ENCODE measurements at regions not wholly inside any gene's neighbourhood (a gene's known extent, or its start where the extent isn't known, plus 50 kb on each side); places are given as distances from the start of the nearest gene placed in this dataset.
"Not testable (repeated sequence)": the region's sequence is repeated elsewhere in the genome, so short reads cannot be mapped to it uniquely, and the experiment has no call there.

DNA sequence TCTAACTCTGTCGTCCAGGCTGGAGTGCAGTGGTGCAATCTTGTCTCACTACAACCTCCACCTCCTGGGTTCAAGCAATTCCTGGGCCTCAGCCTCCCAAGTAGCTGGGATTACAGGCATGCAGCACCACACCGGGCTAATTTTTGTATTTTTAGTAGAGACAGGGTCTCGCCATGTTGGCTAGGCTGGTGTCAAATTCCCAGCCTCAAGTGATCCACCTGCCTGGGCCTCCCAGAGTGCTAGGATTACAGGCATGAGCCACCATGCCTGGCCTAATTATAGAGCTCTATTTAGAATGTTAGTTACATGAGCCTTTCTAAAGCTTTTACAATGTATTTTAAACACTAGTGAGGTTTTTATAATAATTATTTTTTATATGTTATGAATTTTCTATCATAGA is 1346.4 kb downstream of the TECRL start:
- not testable (repeated sequence) for DNase-seq (ENCODE audit: low read depth)

DNA sequence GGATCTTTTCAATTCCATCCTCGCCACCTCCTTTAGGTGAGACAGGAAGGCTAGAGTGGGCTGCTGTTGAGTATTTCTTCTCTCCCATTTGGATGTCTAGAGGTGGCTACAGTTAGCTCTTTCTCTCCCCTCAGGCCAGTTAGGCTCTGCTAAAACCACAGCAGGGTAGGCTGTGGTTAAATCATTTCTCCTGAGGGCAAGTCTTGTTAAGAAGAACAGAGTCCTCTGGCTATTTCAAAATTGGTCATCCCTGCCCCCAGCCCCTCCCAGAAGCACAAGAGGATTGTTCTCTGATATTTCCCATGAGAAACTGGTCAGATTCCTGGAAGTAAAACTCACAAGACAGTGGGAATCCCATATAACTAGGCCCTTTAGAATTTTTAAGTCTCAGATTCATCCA is 1359.5 kb downstream of the TECRL start:
- peak; percentile 31 for DNase-seq (ENCODE audit: low read depth)

DNA sequence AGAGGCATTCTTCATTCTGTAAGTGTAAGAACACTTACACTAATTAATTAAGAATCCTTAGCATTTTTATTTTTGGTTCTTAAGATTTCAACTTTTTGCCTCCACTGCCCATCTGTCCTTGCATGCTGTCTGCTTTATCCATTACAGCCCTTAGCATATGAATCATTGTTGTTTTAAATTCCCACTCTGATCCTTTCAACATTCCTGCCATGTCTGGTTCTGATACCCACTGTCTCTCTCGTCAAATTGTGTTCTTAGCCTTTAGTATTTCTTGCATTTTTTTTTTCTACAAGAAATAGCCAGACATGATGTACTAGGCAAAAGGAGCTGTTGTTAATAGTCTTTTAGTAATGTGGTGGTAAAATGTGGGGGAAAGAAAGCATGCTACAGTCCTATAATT is 1360.0 kb downstream of the TECRL start:
- DNase-seq (ENCODE audit: low read depth), result peak; percentile 1

DNA sequence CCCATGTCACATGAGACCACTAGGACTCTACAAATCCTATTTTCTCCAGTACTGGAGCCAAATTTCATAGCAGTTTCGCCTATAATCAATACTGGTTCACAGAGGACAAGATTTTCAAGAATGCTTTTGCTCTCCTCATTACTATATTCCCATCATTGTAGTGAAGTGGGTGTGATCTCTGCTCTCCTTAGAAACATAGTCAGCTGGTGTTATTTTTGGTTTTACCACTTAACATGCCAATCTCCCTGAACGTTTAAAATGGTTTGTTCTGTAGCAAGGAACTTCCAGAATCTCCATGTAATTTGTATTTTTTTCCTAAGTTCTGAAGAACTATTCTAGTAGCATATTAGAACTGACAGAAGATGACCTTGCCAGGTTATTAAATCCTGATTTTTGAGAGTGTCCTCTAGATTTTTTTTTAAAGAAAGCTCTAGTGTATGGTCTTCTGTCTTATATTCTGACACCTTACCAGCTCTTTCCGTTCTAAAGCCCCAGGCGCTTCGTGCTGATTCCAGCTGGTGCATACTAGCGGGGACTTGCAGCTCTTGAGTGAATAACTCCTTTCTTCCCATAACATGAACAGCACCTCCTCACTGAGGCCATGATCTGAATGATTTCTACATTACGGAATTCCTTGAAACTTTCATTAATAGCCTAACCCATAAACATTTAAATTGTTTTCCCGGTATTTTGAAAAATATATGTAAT is 1372.9 kb downstream of the TECRL start:
- peak; percentile 4 for DNase-seq (ENCODE audit: low read depth)

DNA sequence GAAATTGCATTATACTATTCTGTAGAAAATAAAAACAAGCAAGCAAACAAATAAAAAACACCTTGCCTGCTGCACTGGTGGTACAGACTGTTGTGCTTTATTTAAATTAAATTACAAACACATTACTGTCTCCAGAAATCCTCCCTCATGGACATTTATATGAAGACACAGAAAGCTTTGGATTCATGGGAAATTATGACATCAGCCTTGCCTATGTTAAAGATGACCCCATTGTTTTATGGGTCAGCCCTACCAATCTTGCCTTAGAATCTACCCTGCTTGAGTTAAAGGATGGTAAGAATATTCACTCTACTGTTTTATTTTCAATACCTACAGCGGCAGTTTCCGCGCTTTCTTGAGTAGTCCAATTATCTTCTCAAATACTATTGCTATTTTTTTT is 1379.9 kb downstream of the TECRL start:
- no peak for DNase-seq (ENCODE audit: low read depth)

DNA sequence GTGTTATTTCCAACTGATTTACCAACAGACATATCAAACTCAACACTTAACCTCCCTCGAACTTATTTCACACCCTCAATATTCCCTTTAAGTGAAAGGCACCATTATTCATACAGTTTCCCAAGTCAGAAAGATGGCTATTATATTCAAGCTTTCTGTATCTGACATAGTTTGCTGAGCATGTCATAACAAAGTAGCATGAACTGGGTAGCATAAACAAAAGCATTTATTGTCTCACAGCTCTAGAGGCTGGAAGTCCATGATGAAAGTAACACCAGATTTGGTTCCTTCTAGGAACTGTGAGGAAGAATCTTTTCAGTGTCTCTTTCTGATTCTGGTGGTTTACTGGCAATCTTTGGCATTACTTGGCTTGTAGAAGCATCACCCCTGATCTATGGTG is 1388.6 kb downstream of the TECRL start:
- DNase-seq (ENCODE audit: low read depth), result no peak

DNA sequence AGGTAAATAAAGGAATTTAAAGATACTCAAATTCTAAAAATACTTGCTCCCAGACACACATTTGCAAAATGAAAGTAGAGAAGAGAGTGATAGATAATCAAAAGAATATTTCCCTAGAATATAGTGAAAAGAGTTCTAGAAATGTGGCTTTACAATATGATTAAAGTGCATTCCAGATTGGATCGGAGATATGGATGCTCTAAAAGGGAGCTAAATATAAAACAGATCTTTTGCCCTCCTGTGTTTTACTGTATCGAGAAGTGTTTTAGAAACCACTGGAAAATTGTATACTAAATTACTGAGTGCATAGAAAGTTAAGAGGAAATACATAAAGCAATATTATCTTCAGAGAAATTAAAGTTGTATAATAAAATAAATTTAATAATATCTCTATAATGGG is 1392.0 kb downstream of the TECRL start:
- DNase-seq (ENCODE audit: low read depth), result no peak

DNA sequence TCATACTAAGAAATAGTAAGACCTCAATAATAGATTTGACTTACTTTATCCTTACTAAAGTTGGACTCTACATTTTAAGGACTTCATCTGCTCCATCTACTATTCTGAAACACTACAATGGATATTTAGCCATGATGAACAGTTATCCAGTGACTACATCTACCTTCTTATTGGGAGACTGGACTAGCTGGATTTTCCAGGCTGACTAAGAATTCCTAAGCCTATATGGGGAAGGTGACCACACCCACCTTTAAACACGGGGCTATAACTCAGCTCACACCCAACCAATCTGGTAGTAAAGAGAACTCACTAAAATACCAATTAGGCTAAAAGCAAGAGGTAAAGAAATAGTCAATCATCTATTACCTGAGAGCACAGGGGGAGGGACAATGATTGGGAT is 1438.4 kb downstream of the TECRL start:
- DNase-seq (ENCODE audit: low read depth), result no peak

DNA sequence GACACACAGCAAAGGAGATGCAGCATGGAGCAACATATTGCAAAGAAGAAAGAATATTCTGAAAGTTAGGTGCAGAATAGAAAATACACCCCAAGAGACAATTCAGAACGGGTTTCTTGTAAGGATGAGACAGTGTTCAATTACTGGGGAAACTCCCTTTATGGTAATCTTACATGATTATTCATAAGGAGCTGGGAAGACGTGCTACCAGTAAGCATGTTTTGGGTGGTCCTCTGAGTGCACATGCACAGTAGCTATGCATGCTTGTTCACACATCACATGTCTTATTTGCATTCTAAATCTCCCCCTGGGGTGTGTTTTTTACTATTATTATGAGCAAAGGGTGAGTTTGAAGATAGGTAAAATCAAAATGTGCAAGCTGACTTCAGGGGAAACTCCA is 1448.8 kb downstream of the TECRL start:
- DNase-seq (ENCODE audit: low read depth), result no peak

DNA sequence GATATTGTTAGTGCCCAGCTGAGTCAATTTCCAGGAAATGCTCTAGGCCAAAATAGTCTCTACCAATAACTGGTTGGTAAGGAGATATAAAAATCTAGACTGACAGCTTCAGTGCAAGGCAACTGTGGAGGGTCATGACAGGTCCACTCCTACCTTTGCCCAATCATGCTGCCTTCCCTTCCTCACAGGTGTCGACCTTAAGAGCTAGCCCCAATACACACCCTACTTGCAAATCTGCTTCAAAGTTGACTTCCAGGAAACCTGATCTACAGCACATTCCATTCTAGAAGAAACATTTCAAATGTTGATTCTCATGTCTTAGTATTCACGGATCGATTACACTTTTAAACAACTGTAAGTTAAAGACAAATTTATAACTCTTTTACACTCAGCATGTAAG is 1455.5 kb downstream of the TECRL start:
- DNase-seq (ENCODE audit: low read depth), result no peak

DNA sequence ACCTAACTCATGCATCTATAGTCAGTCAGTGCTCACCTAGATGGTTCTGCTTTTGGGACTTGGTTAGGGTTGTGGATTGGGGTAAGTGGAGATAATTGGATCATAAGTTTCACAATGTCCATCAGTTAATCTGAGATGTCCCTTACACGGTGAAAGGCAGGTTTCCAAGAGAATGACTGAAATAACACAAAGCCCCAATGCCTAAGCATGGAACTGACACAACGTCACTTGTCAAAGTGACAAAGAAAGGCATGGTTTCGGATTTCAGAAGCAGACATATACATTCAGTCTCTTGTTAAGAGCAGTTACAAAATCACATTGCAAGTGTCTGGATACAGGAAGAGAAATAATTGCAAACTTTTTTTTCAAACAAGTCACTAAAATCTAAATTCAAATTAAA is 1456.9 kb downstream of the TECRL start:
- DNase-seq (ENCODE audit: low read depth), result no peak

DNA sequence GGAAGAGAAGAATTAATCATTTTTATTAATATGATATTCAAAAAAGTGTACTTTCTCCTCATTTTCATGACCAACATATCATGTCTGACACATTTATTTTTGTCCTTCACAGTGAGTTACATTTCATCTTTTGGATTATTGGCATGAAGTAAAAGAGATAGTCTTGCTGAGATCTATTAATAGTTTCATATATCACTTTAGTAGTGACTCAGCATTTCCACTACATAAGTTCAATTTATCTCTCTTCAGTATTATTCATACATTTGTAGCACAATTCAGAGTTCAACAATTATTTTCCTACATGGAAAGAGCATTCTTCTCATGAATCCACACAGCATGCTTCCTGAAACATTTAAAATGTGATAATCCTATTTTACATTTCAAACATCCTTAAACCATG is 1461.1 kb downstream of the TECRL start:
- peak; percentile 22 for DNase-seq (ENCODE audit: low read depth)

DNA sequence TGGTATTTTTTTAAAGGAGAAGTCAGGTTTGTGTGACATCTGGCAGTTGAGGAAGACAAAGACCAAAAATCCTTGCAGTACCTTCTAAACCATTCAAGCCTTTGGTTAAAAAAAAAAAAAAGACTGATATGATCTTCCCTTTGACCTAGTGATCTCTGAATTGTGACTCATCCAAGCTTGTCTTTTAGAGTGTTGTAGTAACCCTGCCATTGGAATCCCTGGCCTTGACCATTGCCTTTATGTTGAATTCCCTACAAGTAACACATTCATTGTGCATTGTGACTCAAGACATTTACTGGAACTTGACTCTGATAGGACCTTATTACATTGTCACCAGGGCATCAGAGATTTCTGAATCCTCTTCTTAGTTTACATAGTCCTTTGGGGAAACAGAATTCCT is 1469.0 kb downstream of the TECRL start:
- peak; percentile 2 for DNase-seq (ENCODE audit: low read depth)

DNA sequence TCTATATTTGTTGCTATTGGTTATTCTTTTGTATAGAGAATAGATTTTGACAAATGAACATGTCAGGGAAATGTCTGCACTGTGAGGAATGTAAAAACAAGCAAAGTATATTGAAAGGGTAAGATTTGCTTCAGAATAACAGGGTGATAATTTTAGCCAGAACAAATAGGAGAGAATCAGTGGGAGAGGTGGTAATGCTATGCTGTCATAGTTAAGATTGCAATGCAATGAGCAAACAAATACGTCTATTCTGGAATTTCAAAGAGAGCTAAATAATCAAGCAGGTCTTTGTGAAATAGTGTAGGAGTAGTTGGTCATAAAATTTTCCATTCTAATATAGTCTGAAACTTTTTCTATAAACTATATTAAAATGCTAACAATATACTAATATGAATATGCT is 1478.4 kb downstream of the TECRL start:
- DNase-seq (ENCODE audit: low read depth), result no peak

DNA sequence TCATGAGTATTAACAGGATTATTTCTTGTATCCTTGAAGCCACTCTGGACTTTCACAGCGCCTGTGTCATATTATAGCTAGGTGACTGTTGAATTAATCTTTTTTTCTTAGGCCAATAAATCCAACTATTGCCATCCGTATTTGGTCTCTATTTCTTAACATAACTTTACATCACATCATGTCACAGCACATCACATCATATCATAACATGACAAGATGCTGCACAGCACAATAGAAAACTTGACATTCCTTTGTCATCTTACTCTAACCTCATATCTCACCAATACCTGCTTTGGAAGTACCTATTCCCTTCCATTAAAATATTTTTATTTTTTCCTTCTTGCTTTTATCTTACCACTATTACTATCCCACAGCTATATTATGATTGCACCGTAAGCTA is 1480.8 kb downstream of the TECRL start:
- no peak for DNase-seq (ENCODE audit: low read depth)

DNA sequence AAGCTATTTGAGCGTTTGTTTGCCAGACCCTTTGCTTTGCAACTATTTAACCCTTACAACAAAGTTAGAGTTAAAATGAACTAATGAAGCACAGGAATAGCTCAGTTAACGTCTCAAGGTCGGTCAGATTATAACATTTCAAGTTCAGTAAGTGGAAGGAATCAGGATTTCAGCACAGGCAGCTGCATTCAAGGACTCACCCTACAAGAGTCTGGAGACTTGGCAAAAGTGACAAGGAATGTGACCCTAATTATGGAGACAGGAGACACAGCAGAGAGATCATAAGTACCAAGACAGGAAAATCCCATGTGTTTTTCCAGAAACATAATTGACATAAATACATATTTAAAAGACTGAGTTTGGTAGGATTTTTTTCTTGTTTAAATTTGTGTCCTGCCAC is 1481.7 kb downstream of the TECRL start:
- DNase-seq (ENCODE audit: low read depth), result no peak

DNA sequence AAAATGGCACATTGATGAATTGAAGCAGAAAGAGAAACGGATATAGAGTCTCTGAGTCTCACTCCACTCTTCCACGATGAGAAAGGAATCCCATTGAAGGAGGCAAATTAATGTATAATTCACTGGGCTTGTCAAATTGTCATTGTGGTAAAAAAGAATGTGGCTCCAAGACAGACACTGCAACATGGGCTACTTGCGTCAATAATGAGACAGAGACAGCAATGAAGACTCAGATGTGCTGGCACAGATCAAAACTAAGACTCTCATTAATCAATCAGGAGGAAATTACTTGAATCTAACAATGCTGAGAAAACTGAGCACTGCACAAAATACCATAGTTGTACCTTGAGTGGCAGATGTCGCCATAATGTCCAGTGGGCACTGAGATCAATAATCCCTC is 1485.5 kb downstream of the TECRL start:
- DNase-seq (ENCODE audit: low read depth), result no peak

DNA sequence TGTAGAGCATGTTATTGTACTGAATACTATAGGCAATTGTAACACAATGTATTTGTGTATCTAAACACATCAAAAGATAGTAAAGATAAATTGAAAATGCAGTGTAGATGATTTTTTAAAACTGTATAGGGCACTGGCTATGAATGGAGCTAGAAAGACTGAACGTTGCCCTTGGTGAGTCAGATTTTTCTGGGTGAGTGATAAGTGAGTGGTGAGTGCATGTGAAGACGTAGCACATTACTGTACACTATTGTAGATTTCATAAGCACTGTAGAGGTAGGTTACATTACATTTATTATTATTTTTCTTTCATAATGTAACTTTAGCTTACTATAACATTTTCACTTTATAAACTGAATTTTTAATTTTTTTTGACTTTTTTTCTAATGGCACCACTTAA is 1491.6 kb downstream of the TECRL start:
- DNase-seq (ENCODE audit: low read depth), result peak; percentile 37

DNA sequence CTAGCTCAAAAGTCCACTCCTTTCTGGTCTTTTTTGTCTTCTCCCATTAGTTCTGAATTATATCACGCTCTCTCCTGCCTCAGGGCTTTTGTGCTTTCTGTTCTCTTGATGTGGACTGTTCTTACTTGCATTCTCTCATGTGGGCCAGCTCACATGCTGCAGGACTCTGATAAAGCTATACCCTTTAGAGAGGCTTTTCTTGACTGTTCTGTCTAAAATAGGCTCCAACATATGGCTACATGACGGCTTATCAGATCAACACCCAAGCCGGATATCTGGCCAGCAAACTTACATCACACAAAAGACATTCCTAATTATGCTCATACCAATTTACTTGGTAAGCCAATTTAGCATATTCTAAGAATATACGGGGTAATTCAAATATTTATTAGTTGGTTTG is 1494.5 kb downstream of the TECRL start:
- DNase-seq (ENCODE audit: low read depth), result peak; percentile 2

DNA sequence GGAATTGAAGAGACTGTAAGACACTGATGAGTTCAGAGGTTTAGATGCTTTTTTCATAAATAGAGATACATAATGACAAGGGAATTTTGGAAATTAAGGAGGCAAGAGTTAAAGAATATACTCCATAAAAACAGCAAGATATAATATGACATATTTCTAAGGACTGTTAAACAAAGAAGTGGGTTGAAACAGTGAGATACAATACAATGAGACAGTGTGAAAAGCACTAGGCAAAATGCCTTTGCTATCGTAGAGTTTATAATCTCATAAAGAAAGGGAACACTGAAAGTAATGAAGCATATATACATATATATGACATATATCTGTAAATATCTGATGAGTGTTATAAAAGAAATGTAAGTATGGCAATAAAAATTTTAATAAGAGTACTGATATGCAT is 1496.2 kb downstream of the TECRL start:
- DNase-seq (ENCODE audit: low read depth), result no peak

DNA sequence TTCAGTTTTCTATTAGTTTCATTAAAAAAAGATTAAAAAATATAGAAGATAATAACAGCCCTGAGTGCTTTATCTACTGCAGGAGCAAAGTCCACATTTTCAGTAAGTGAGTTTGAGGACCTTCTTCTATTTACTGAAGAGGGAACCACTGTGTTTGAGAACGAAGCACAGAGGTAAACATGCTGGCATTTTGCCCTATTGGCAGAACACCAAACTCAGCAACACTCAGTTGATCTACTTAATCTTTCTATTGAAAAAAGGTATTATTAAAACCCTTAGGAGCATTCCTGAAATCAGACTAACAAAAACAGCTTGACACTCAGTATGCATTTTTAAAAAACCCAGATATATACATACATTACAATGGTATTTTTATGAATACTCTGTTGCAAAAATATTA is 1496.7 kb downstream of the TECRL start:
- peak; percentile 4 for DNase-seq (ENCODE audit: low read depth)

DNA sequence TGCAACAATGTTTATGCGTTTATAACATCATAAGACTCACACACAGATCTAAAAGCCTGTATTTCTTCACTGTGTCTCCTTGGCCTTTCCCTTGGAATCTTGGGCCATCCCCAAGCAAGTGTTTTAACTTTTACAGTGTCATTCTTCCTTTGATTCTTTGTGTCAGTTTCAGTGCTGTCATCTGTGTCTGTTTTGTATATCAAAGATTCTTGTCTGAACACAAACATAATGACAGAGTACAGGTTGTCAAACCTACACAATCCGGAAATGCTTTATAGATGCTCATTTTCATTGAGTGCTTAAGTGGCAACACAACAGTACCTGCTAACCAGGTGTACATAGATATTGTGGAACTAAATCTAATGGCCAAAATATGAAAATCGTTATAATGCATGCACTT is 1500.0 kb downstream of the TECRL start:
- DNase-seq (ENCODE audit: low read depth), result no peak

DNA sequence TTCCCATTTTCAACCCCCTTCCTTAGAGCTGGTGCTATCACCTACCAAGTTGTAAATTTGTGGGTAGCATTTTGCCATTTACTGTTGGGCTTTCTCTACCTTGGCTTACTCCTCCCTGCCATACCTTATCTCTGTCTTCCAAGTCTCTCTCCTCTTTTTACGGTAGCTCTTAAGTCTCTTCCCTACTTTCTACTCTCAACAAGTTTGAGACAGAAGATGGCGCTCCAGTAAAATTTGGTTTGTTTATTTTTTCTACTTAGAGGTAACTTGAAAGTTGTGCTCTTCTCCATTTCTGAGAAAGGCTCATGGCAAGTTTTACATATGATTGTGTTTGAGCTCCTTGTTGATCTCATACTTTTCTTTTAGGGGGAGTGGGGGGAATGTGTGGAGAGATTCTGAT is 1508.1 kb downstream of the TECRL start:
- DNase-seq (ENCODE audit: low read depth), result no peak

DNA sequence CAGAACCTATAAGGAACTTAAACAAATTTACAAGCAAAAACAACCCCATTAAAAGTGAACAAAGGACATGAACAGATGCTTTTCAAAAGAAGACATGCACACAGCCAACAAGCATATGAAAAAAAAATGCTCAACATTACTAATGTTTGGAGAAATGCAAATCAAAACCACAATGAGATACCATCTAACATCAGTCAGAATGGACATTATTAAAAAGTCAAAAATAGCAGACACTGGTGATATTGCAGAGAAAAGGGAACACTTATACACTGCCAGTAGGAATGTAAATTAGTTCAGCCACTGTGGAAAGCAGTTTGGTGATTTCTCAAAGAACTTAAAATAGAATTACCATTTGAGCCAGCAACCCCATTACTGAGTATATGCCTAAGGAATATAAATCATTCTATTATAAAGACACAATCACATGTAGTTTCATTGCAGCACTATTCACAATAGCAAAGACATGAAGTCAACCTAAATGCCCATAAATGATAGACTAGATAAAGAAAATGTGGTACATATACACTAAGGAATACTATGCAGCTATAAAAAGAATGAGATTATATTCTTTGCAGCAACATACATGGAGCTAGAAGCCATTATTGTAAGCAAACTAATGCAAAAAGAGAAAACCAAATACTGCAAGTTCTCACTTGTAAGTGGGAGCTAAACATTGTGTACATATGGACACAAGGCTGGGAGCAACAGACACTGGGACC is 1509.4 kb downstream of the TECRL start:
- DNase-seq (ENCODE audit: low read depth), result no peak

Data from ELR (cell line).